ENCODE measurements at regions not wholly inside any gene's neighbourhood (a gene's known extent, or its start where the extent isn't known, plus 50 kb on each side); places are given as distances from the start of the nearest gene placed in this dataset.

DNA sequence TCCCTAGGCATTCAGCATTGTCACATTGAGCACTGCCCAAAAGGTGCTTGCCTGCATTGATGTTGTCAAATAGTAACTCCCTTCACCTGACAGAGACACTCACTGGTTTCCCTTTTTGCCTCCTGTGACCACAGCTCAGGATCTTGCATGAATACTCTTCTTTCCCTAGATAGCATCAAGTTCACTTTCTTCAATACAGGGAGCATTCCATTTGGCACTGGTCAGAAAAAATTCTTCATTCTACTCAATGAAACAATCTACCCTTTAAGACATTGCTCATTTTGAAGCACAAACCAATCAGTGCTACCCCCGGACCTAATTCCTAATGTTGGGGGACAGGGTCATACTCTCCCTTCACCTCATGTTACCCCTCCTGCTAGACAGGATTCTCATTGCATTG, 319.0 kb upstream of the SNX7 start:
- Histone ChIP-seq H3K79me2 (ENCODE audit: control insufficient read depth, insufficient read depth, low read length) (no peaks in the 10 kb centered on the region), H3K4me1 (ENCODE audit: control insufficient read depth, insufficient read depth, low read length) (no peaks in the 10 kb centered on the region), H3K27ac (ENCODE audit: control insufficient read depth, insufficient read depth) (no peak overlapping the region), H3K9ac (ENCODE audit: control insufficient read depth, insufficient read depth, low read length) (no peak overlapping the region), H3K4me3 (no peak overlapping the region), H2AFZ (ENCODE audit: control insufficient read depth, low read depth, low read length) (no peak overlapping the region), H3K9me3 (replicated peaks; ENCODE audit: control insufficient read depth, insufficient read depth, low read length) (no peaks in the 10 kb centered on the region), H3K36me3 (ENCODE audit: control insufficient read depth in 2 of 2, insufficient read depth in 2 of 2, low read length in 1 of 2) (no peaks in the 10 kb centered on the region), H4K20me1 (ENCODE audit: control insufficient read depth, insufficient read depth) (no peaks in the 10 kb centered on the region), H3K4me2 (ENCODE audit: control insufficient read depth, insufficient read depth) (no peak overlapping the region), H3K27me3 (replicated peaks in 1 of 2; ENCODE audit: control insufficient read depth in 2 of 2, insufficient read depth in 2 of 2, low read length in 1 of 2) (no peaks in the 10 kb centered on the region)
- BruUV-seq (replicated peaks): no TSS peak
- in situ Hi-C loops (cut with MboI): no loop called here
- POLR2A ChIA-PET: interaction anchor here (0.7 kb wide), 1 partner anchor 719 kb away, joined by 6 read pairs; no protein-coding TSS in a partner anchor
- CTCF ChIA-PET: no interaction called here
- RAD21 ChIA-PET (ENCODE audit: unreplicated experiment): no interaction called here
- intact Hi-C loops (cut with micrococcal nuclease; ENCODE audit: unreplicated experiment): no loop called here
- WGBS (ENCODE audit: insufficient coverage, insufficient replicate concordance, low lambda C conversion rate, missing lambda C conversion rate): 0% methylated on average over 1 of the region's 1 CpG
- no peak for ATAC-seq
- SMC1A ChIA-PET (ENCODE audit: uncharacterized antibody, unreplicated experiment): no interaction called here
- DNase-seq (ENCODE audit: low read depth, low spot score): no peak
- no peak for FAIRE-seq
- TF ChIP-seq REST (IDR thresholded peaks at IDR 0.05; ENCODE audit: low read depth, low read length): no peak
- TF ChIP-seq CHD2 (IDR thresholded peaks at IDR 0.05; ENCODE audit: borderline replicate concordance, low read depth, low read length): no peak
- no peak for TF ChIP-seq IRF4 (IDR thresholded peaks at IDR 0.05; ENCODE audit: low read depth, low read length)
- no peak for TF ChIP-seq RCOR1 (conservative IDR thresholded peaks at IDR 0.05; ENCODE audit: low read depth, low read length)
- TF ChIP-seq ZBTB33 (IDR thresholded peaks at IDR 0.05): no peak
- TF ChIP-seq, protein P1, sequence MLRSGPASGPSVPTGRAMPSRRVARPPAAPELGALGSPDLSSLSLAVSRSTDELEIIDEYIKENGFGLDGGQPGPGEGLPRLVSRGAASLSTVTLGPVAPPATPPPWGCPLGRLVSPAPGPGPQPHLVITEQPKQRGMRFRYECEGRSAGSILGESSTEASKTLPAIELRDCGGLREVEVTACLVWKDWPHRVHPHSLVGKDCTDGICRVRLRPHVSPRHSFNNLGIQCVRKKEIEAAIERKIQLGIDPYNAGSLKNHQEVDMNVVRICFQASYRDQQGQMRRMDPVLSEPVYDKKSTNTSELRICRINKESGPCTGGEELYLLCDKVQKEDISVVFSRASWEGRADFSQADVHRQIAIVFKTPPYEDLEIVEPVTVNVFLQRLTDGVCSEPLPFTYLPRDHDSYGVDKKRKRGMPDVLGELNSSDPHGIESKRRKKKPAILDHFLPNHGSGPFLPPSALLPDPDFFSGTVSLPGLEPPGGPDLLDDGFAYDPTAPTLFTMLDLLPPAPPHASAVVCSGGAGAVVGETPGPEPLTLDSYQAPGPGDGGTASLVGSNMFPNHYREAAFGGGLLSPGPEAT (IDR thresholded peaks at IDR 0.05; ENCODE audit: low read depth): no peak
- no peak for TF ChIP-seq FOXK2 (IDR thresholded peaks at IDR 0.05)
- no peak for TF ChIP-seq KAT2A (conservative IDR thresholded peaks at IDR 0.05; ENCODE audit: control insufficient read depth, low read depth, low read length)
- TF ChIP-seq STAT3 (IDR thresholded peaks at IDR 0.05; ENCODE audit: low read depth, low read length): no peak
- no peak for TF ChIP-seq MTA3 (IDR thresholded peaks at IDR 0.05; ENCODE audit: borderline replicate concordance, low read length)
- TF ChIP-seq CBFB (IDR thresholded peaks at IDR 0.05; ENCODE audit: low read depth): no peak
- TF ChIP-seq, protein P2, sequence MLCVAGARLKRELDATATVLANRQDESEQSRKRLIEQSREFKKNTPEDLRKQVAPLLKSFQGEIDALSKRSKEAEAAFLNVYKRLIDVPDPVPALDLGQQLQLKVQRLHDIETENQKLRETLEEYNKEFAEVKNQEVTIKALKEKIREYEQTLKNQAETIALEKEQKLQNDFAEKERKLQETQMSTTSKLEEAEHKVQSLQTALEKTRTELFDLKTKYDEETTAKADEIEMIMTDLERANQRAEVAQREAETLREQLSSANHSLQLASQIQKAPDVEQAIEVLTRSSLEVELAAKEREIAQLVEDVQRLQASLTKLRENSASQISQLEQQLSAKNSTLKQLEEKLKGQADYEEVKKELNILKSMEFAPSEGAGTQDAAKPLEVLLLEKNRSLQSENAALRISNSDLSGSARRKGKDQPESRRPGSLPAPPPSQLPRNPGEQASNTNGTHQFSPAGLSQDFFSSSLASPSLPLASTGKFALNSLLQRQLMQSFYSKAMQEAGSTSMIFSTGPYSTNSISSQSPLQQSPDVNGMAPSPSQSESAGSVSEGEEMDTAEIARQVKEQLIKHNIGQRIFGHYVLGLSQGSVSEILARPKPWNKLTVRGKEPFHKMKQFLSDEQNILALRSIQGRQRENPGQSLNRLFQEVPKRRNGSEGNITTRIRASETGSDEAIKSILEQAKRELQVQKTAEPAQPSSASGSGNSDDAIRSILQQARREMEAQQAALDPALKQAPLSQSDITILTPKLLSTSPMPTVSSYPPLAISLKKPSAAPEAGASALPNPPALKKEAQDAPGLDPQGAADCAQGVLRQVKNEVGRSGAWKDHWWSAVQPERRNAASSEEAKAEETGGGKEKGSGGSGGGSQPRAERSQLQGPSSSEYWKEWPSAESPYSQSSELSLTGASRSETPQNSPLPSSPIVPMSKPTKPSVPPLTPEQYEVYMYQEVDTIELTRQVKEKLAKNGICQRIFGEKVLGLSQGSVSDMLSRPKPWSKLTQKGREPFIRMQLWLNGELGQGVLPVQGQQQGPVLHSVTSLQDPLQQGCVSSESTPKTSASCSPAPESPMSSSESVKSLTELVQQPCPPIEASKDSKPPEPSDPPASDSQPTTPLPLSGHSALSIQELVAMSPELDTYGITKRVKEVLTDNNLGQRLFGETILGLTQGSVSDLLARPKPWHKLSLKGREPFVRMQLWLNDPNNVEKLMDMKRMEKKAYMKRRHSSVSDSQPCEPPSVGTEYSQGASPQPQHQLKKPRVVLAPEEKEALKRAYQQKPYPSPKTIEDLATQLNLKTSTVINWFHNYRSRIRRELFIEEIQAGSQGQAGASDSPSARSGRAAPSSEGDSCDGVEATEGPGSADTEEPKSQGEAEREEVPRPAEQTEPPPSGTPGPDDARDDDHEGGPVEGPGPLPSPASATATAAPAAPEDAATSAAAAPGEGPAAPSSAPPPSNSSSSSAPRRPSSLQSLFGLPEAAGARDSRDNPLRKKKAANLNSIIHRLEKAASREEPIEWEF (IDR thresholded peaks at IDR 0.05; ENCODE audit: insufficient replicate concordance, low read depth, low read length): no peak
- no peak for TF ChIP-seq PAX5 (IDR thresholded peaks at IDR 0.05; ENCODE audit: borderline replicate concordance, low read depth, low read length)
- no peak for TF ChIP-seq BACH1 (IDR thresholded peaks at IDR 0.05; ENCODE audit: borderline replicate concordance)

Data from GM12878 (cell line).